HG03460 (cell line): ENCODE measurements at regions not wholly inside any gene's neighbourhood (a gene's known extent, or its start where the extent isn't known, plus 50 kb on each side); places are given as distances from the start of the nearest gene placed in this dataset.
"Not testable (repeated sequence)": the region's sequence is repeated elsewhere in the genome, so short reads cannot be mapped to it uniquely, and the experiment has no call there.

Experiments
- ATAC-seq: cut with Tn5 transposase; IDR thresholded peaks from one replicate; pipeline ENCODE4 v1.9.1; 2021; ENCODE audit not compliant: unreplicated experiment

GRCh38 chr5:33205079-33205478 lies 235.7 kb upstream of the TARS1 start:
- ATAC-seq: no peak

DNA sequence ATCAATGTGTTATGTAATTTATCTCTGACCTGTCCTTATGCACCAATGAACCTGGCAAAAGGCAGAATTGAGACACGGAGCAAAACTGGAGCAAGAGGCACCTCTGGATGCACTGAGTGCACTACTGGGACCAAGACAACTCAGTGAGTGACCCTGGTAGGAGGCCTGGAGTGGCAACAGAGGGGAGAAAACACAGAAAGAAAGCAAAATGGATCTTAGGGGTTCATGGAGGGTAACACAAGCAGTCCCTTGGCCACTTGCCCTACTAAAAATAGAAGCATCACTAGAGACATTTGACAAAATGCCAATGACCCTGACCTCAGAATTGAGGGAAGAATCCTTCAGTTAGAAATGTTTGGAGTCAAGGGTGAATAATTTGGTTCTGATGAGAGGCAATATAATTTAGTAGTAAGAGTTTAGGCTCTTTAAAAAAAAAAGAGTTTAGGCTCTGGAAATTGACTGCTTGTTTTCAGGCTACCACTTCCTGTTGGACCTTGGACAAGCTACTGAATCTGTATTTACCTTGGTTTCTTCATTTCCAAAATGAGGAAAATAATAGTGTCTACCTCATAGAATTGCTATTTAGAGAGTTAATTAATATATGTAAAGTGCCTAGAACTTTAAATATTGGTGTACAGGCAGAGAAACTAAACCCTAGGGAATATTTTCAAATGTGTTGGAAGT lies 234.9 kb upstream of the TARS1 start:
- no peak for ATAC-seq

GRCh38 chr5:33206962-33207506 lies 233.7 kb upstream of the TARS1 start:
- no peak for ATAC-seq

DNA sequence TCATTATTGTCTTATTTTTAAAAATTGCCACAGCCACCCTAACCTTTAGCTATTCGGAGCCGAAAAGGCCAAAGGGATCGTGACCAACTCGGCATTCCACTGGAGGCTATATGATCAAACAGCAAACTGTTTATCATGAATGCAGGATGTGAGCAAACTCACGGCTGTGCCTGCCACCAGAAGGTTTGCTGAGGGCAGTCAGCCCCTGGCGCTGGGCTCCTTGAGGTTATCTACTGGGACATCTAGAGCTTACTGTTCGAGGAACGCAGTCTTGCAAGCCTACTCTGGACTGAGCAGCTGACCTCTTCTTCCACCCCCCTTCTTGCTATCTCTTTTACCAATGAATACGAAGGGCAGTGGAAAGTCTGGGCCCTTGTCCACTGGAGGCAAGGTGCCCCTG lies 231.5 kb upstream of the TARS1 start:
- no peak for ATAC-seq

- ATAC-seq: not testable (repeated sequence)
Observed at GRCh38 chr5:33210221-33210620, 230.5 kb upstream of the TARS1 start.

DNA sequence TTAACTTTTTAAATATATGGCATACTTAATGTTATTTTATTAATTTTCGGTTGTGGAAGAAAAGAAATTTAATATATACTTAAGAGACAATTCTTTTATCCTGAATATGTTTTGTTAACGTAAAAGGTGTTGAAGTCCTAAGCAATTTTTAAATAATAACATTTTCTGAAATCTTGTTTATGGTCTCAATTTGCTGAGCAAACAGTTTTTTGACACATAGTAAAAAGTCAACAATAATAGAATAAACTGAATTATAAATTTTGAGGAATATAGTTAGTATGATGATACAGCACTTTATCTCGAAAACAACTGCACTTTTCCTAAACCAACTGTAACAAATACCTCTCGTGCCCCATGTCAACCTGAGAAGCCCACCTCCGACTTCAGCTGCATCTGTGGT lies 229.8 kb upstream of the TARS1 start:
- no peak for ATAC-seq

DNA sequence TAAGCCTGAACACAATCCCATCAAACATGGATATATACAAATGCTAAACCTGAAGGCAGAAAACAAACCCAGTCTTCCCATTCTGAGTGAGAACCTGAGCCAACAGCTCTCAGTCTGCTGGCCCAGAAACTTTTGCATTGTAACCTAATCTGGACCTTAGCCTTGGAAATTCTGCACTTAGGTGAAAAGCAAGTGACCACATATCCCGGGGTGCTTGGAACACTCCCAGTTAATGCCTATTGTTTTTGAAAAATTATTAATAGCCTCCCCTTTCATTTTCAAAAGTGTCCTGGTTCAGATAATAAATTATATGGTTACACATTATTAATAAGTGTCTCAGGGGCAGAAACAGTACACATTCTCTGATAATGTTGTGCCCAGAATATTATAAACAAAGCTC lies 228.3 kb upstream of the TARS1 start:
- ATAC-seq: no peak

DNA sequence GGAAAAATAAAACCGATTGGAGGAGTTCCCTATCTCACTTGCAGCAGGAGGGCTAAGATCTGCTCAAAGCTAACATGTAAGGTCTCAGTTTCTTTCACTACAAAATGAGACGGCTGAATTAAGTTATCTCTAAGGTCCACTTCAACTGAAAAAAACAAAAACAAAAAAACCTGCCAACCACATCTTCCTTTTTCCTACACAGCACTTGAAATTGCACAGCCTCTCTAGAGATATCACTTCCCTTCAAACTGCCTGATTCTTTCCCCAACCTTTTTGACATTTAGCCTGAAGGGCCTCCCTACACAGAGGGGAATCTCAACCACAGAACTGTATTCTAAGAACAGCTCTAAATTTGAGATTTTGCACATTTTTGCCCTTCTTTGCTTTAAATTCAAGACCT lies 227.9 kb upstream of the TARS1 start:
- ATAC-seq: no peak

DNA sequence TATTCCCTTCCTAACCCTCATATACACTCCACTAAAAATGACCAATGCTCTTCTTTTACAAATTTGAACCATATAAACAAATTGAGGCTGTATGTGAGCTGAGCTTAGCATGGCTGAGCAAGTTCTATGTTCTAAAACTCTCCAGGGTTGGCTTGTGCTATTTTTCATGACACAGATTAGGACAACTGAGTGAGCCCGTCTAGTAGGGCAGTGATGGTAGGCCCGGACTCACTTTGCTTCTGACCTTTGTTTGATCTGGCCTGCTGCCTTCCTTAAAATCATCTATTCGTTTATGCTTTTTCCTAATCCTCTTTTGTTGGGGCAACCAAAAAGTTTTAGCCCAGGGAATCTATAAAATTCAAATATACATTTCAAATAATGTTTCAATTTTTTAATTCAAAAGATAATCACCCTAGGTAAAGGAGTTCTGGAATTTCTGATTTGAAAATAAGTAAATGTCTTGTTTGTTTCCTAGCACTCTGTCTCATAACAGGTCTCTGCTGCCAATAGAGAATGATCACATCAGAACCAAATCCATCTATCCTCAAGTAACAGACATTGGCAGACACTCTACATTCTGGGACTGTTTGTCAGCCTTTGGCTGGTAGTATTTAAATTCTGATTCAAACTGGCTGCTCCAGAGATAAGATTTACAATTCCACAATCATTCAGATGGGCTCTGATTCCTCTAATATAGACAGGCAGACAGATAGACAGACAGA lies 217.0 kb upstream of the TARS1 start:
- no peak for ATAC-seq

DNA sequence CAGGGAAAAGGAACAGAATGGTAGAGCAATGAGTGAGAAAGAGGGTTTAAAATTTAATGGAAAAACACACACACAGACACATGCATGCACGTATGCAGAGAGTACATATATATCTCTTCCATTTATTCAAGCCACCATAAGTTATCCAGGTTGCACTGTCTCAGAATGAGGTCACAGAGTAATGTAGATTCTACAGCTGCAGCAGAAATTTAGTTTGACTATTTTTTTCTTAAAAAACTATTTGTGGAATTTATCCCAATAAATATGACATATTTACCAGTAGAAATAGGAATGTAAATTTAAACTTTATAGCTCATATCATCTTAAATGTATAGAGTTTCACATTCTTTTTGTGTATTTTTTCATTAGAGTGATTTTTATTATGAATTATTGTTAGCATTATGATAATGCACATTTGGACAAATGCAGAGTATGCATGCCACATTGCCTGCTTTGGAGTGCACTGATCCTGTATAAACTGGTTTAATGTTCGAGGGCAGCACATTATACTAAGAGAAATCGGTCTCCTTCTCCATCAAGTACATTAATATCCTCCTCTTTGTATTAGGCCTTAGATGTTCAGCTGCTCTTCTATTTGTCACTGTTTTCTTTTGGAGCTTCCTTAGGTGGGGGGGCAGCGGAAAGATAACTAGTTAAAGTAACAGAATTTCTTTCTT lies 216.3 kb upstream of the TARS1 start:
- ATAC-seq: no peak

DNA sequence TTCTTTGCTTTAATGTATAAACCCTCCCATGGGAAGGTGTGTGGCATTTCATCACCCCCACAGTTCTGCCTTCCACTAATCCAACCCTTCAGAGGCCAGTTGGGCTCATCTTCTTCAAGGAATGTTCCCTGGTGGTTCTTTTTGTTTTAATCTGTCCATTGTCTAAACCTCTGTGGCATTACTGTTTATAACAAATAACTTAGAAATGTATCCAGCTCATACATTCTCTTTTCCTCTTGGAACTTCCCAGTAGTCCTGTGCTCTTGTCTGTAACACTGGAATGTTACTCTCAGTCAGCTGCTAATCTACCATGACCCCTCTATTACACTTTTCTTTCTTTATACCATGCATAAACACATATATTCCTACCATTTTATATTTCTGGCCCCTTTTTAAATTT lies 213.5 kb upstream of the TARS1 start:
- ATAC-seq: no peak

DNA sequence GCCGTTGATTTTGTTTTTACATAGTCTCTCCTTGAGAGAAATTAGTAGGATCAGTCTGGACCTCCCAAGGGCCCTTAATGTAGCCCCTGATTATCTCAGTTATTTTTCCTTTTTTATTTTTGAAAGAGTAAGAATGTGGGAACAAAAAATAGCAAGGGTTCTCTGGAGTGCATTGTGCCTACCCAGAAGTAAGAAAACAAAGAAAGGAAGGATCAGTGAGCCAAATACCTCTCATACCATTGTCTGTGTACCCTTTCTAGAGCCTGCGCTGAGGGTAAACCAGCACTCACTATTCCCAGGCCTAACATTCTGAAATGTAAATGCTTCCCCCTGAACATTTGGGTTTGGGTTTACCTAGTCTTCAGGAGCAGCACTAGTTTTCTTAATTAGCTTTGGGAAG lies 213.0 kb upstream of the TARS1 start:
- ATAC-seq: no peak

DNA sequence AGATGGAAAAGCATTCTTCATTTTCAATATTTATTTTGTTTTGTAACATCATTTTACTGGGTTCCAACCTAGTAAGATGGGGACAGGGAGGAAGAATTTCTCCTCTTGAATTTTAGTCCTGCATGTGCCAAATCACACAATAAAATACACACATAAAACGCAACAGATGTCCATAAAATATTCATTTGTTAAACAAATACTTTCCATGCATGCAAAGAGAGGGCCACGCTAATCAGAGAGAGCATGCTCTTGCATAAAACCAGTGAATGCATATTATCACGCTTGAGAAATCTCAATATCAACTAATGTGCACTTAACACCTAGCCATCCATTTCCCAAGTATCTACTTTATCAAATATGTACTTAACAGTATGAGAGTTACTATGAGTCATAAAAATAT lies 212.6 kb upstream of the TARS1 start:
- ATAC-seq: no peak

GRCh38 chr5:33229216-33229615 lies 211.5 kb upstream of the TARS1 start:
- no peak for ATAC-seq

GRCh38 chr5:33230467-33231078 lies 210.2 kb upstream of the TARS1 start:
- no peak for ATAC-seq

- no peak for ATAC-seq
Observed at GRCh38 chr5:33231214-33231710, 209.5 kb upstream of the TARS1 start.

DNA sequence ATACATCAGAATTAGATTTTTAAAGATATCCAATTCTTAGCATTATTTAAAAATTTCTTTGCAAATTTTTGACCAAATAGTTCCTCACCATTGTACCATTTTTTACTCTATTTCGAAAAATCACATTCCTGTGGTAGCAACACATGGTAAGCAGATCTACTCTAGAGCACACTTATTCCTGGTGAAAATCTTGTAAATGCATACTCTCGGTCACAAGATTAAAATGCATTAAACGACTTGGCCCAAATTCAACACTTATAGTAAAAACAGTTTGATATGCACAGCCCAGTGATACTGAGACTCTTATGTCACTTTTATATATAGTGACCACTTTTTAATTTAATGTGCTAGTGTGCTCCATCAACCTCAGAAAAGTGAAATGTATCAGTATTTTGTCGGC lies 208.8 kb upstream of the TARS1 start:
- no peak for ATAC-seq

DNA sequence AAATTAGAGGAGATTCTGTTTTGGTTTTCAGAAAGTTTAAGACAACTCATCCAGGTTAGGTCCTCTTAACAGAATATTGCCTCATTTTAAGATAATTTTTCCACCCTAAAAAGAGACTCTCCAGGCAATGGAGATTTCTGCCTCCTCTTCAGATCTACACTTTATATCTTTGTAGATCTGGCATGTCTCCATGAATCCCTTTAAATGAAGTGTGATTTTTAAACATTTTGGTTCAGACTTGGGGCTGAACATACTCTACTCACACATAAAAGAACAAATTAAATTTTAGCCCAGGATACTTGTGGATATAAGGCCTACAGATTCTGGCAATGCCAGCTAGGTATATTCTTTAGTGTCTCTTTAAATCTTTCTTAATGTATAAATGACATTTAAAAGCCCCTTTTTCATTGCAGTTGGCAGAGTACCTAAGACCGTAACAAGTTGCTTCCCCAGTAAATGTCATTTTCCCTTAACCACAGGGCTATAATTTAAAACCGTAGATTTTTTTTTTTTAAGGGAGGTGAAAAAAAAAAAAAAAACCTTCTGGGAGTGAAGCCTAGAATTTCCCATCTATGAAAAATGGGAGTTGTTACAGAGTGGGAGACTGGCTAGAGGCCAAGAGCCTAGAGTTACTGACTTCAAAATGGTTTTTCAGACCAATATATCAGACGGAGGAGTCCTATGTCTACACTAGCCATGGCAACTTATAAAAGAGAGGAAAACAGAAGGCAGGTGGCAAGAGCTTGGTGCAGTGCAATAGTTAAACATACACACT lies 207.8 kb upstream of the TARS1 start:
- no peak for ATAC-seq

DNA sequence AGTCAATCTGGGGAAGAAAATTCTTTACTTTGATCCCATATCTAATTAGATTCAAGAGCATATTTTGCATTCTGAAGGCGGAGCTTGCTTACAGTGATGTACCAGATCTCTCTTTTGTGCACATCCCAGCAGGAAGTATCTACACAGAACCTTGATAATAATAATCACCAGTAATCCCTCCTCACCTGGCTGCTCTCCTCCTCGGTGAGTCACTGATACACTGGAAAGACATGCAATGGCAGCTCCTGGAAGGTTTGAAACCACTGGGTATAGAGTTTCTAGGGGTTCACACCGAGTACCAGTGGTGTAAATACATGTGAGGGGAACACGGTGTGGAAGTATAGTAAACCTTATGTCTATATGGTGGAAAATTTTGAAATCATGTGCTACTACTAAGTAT lies 205.5 kb upstream of the TARS1 start:
- no peak for ATAC-seq

GRCh38 chr5:33235824-33236223 lies 204.9 kb upstream of the TARS1 start:
- peak; percentile 46 for ATAC-seq

- no peak for ATAC-seq
Observed at GRCh38 chr5:33237471-33237870, 203.3 kb upstream of the TARS1 start.
